OCI-LY1 (cell line): ENCODE measurements at regions not wholly inside any gene's neighbourhood (a gene's known extent, or its start where the extent isn't known, plus 50 kb on each side); places are given as distances from the start of the nearest gene placed in this dataset.

Source experiments
- EZH2 ChIP-seq: fragments of 200-600 bp; sonication (generic), shearing (Covaris generic); IDR thresholded peaks from 2 replicates; pipeline ENCODE4 v1.8.0; 2017; ENCODE audit warnings: borderline replicate concordance, mixed run types, mild to moderate bottlenecking, antibody characterized with exemption, low read length, moderate library complexity, mixed read lengths
- TF ChIP-seq, protein P1 (sequence below): fragments of 200-600 bp; sonication (generic), shearing (Covaris generic); IDR thresholded peaks from 2 replicates; pipeline ENCODE4 v1.5.1; 2017; ENCODE audit warnings: mild to moderate bottlenecking, antibody characterized with exemption, low read length, moderate library complexity, mixed read lengths

DNA sequence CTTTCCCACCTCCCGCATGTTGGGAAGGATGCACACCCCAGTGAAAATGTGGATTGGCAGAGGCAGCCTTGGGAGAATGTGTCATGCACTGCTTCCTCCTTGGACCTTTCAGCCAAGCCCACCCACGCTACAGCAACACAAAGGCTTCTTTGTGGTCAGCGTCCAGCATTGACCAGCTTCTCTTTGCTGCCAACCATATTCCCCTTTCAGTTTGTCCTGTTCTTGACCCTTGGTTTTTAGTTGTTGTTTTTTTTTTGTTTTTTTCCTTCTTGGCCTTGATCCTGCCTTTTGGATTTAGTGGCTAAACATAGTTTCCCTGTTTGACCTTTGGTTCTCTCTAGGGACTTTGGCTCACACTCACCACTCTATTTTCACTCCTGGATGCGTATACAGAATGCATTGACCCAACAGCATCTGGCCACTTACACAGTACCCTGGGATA, 573.6 kb downstream of the INSC start:
- TF ChIP-seq, protein P1, sequence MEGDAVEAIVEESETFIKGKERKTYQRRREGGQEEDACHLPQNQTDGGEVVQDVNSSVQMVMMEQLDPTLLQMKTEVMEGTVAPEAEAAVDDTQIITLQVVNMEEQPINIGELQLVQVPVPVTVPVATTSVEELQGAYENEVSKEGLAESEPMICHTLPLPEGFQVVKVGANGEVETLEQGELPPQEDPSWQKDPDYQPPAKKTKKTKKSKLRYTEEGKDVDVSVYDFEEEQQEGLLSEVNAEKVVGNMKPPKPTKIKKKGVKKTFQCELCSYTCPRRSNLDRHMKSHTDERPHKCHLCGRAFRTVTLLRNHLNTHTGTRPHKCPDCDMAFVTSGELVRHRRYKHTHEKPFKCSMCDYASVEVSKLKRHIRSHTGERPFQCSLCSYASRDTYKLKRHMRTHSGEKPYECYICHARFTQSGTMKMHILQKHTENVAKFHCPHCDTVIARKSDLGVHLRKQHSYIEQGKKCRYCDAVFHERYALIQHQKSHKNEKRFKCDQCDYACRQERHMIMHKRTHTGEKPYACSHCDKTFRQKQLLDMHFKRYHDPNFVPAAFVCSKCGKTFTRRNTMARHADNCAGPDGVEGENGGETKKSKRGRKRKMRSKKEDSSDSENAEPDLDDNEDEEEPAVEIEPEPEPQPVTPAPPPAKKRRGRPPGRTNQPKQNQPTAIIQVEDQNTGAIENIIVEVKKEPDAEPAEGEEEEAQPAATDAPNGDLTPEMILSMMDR: no peak
- no peak for TF ChIP-seq EZH2
